ENCODE measurements at regions not wholly inside any gene's neighbourhood (a gene's known extent, or its start where the extent isn't known, plus 50 kb on each side); places are given as distances from the start of the nearest gene placed in this dataset.

- no peak for TF ChIP-seq EZH2phosphoT487 (IDR thresholded peaks at IDR 0.05; ENCODE audit: borderline replicate concordance, low read length)
- no peak for TF ChIP-seq CTCF (IDR thresholded peaks at IDR 0.05; ENCODE audit: low read depth, low read length, poor library complexity, severe bottlenecking)
- Histone ChIP-seq H3K27ac (ENCODE audit: low read depth, low read length) (no peak overlapping the region), H3K4me3 (ENCODE audit: low read length) (no peak overlapping the region)
Measured at GRCh38 chr2:42918041-42918440, 125.7 kb upstream of the HAAO start.

GRCh38 chr2:42917425-42917927, 125.1 kb upstream of the HAAO start:
- no peaks in the 10 kb centered on the region for H3K9me3 ChIP-seq (ENCODE audit: control insufficient read depth, insufficient read depth, low read length)
- H3K9me2 ChIP-seq (replicated peaks; ENCODE audit: control insufficient read depth, low read length): no peaks in the 10 kb centered on the region
- no peaks in the 10 kb centered on the region for H3K79me2 ChIP-seq (ENCODE audit: control insufficient read depth, low read length)
- no peaks in the 10 kb centered on the region for H4K20me1 ChIP-seq (ENCODE audit: control insufficient read depth, insufficient read depth, low read depth, low read length)
- no peaks in the 10 kb centered on the region for H3K36me3 ChIP-seq (ENCODE audit: control insufficient read depth, low read length)
- peaks cover 10% of the 10 kb centered on the region for H3K27me3 ChIP-seq (ENCODE audit: control insufficient read depth, low read length)
- H3F3A ChIP-seq (ENCODE audit: control insufficient read depth, insufficient read depth): no peaks in the 10 kb centered on the region
- no peak overlapping the region for H3K27ac ChIP-seq (ENCODE audit: low read depth, low read length)
- H3K4me2 ChIP-seq (ENCODE audit: low read length): no peak overlapping the region
- no peaks in the 10 kb centered on the region for H3K4me1 ChIP-seq (ENCODE audit: control insufficient read depth, low read length)
- no peak overlapping the region for H3K4me3 ChIP-seq (ENCODE audit: low read length)
- TF ChIP-seq CTCF (IDR thresholded peaks at IDR 0.05; ENCODE audit: low read depth, low read length, poor library complexity, severe bottlenecking) (no peak), EZH2phosphoT487 (IDR thresholded peaks at IDR 0.05; ENCODE audit: borderline replicate concordance, low read length) (no peak)

More at GRCh38 chr2:42918041-42918440, 125.7 kb upstream of the HAAO start:
- Histone ChIP-seq H3F3A (ENCODE audit: control insufficient read depth, insufficient read depth) (no peaks in the 10 kb centered on the region), H3K79me2 (ENCODE audit: control insufficient read depth, low read length) (no peaks in the 10 kb centered on the region), H3K4me1 (ENCODE audit: control insufficient read depth, low read length) (no peaks in the 10 kb centered on the region), H4K20me1 (ENCODE audit: control insufficient read depth, insufficient read depth, low read depth, low read length) (no peaks in the 10 kb centered on the region), H3K36me3 (ENCODE audit: control insufficient read depth, low read length) (no peaks in the 10 kb centered on the region), H3K4me2 (ENCODE audit: low read length) (no peak overlapping the region), H3K9me3 (ENCODE audit: control insufficient read depth, insufficient read depth, low read length) (no peaks in the 10 kb centered on the region), H3K9me2 (replicated peaks; ENCODE audit: control insufficient read depth, low read length) (no peaks in the 10 kb centered on the region), H3K27me3 (ENCODE audit: control insufficient read depth, low read length) (peaks cover 10% of the 10 kb centered on the region)

- H3K4me3 ChIP-seq (ENCODE audit: low read length): no peak overlapping the region
- H3K4me2 ChIP-seq (ENCODE audit: low read length): no peak overlapping the region
- TF ChIP-seq EZH2phosphoT487 (IDR thresholded peaks at IDR 0.05; ENCODE audit: borderline replicate concordance, low read length) (no peak), CTCF (IDR thresholded peaks at IDR 0.05; ENCODE audit: low read depth, low read length, poor library complexity, severe bottlenecking) (no peak)
- no peaks in the 10 kb centered on the region for H3K79me2 ChIP-seq (ENCODE audit: control insufficient read depth, low read length)
- no peaks in the 10 kb centered on the region for H3F3A ChIP-seq (ENCODE audit: control insufficient read depth, insufficient read depth)
- H3K9me3 ChIP-seq (ENCODE audit: control insufficient read depth, insufficient read depth, low read length): no peaks in the 10 kb centered on the region
- H3K27ac ChIP-seq (ENCODE audit: low read depth, low read length): no peak overlapping the region
- H4K20me1 ChIP-seq (ENCODE audit: control insufficient read depth, insufficient read depth, low read depth, low read length): no peaks in the 10 kb centered on the region
- H3K36me3 ChIP-seq (ENCODE audit: control insufficient read depth, low read length): no peaks in the 10 kb centered on the region
- no peaks in the 10 kb centered on the region for H3K4me1 ChIP-seq (ENCODE audit: control insufficient read depth, low read length)
- peaks cover 10% of the 10 kb centered on the region for H3K27me3 ChIP-seq (ENCODE audit: control insufficient read depth, low read length)
- H3K9me2 ChIP-seq (replicated peaks; ENCODE audit: control insufficient read depth, low read length): no peaks in the 10 kb centered on the region
Measured at GRCh38 chr2:42916324-42916723, 123.9 kb upstream of the HAAO start.
